A673 (cell line): ENCODE measurements at regions not wholly inside any gene's neighbourhood (a gene's known extent, or its start where the extent isn't known, plus 50 kb on each side); places are given as distances from the start of the nearest gene placed in this dataset.

ENCODE experiments used
- BruUV-seq: library from RNA; stranded (reverse); fragments of 400-500 nt; replicated peaks from 2 replicates; lab custom pipeline; 2021; lab: Mats Ljungman, UMichigan
- CTCF ChIA-PET: fragments of 300-600 bp; sonication (Branson Sonifier 250); formaldehyde crosslinking; loops from one replicate; lab custom pipeline; 2022; ENCODE audit warnings: antibody characterized with exemption; lab: Charles Lee
- POLR2A ChIA-PET: fragments of 300-600 bp; sonication (Branson Sonifier 250); formaldehyde crosslinking; loops from one replicate; lab custom pipeline; 2022; ENCODE audit warnings: antibody characterized with exemption; ENCODE audit not compliant: low non-redundant PET; lab: Charles Lee
- DNase-seq: peaks from one replicate; pipeline ENCODE4 v3.0.0-alpha.2; 2015; ENCODE audit warnings: low spot score
- H3K27ac ChIP-seq: fragments of 200-600 bp; sonication (generic); 2 replicates; pipeline ENCODE4 v1.5.1; 2016; ENCODE audit warnings: mixed run types, low read depth, mild to moderate bottlenecking, mixed read lengths, antibody characterized with exemption, low read length; ENCODE audit not compliant: poor library complexity, severe bottlenecking
- H3K27me3 ChIP-seq: fragments of 200-600 bp; sonication (generic); replicated peaks from 2 replicates; pipeline ENCODE4 v1.6.1; 2017; ENCODE audit warnings: mixed run types, low read depth, mild to moderate bottlenecking, mixed read lengths, antibody characterized with exemption, low read length; ENCODE audit not compliant: insufficient read depth, poor library complexity
- H3K36me3 ChIP-seq: fragments of 200-600 bp; sonication (generic); 2 replicates; pipeline ENCODE4 v1.6.1; 2016; ENCODE audit warnings: mixed run types, mild to moderate bottlenecking, mixed read lengths, antibody characterized with exemption, low read length; ENCODE audit not compliant: insufficient read depth, poor library complexity, severe bottlenecking
- H3K4me1 ChIP-seq: fragments of 200-600 bp; sonication (generic); 2 replicates; pipeline ENCODE4 v1.6.1; 2017; ENCODE audit warnings: mixed run types, mild to moderate bottlenecking, mixed read lengths, antibody characterized with exemption, low read length; ENCODE audit not compliant: insufficient read depth, poor library complexity, severe bottlenecking
- H3K4me3 ChIP-seq: fragments of 200-600 bp; sonication (generic); 2 replicates; pipeline ENCODE4 v1.5.1; 2016; ENCODE audit warnings: low read depth, mixed run types, mild to moderate bottlenecking, mixed read lengths, low read length; ENCODE audit not compliant: poor library complexity, severe bottlenecking
- H3K9me3 ChIP-seq: fragments of 200-600 bp; sonication (generic); 2 replicates; pipeline ENCODE4 v1.6.1; 2016; ENCODE audit warnings: mixed run types, low read depth, mild to moderate bottlenecking, mixed read lengths, antibody characterized with exemption, low read length; ENCODE audit not compliant: poor library complexity, severe bottlenecking
- EZH2 ChIP-seq: fragments of 200-600 bp; sonication (generic); IDR thresholded peaks from 2 replicates; pipeline ENCODE4 v1.6.1; 2017; ENCODE audit warnings: borderline replicate concordance, low read depth, mild to moderate bottlenecking, mixed read lengths, antibody characterized with exemption, low read length; ENCODE audit not compliant: poor library complexity, severe bottlenecking
- intact Hi-C: fragments of 100-400 bp; cut with micrococcal nuclease; formaldehyde crosslinking; loops from one replicate; pipeline ENCODE4 v1.10.0; 2022; ENCODE audit not compliant: unreplicated experiment
- TF ChIP-seq, protein P1 (sequence below): fragments of 300-800, 200-600 bp; sonication (generic); conservative IDR thresholded peaks from 2 replicates; pipeline ENCODE4 v1.5.1; 2017; ENCODE audit warnings: low read depth, mild to moderate bottlenecking, antibody characterized with exemption, low read length, moderate library complexity, mixed read lengths

DNA sequence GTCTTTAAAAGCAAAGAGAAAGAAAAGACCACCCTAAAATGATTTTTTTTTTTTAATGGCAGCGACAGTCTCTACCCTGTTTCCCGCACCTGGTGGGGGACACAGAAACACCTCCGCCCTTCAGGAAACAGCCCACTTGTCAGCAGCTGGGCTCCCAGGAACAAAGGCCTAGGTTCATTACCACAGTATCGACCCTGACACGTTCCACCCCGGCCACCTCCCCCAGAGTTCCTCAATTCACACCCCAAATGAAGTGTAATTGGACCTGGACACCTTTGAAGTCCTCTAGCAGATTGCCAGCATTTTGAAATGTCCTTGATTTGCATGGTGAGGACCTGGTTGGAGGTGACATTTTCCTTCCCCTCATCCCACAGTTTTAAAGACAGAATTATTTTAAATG is 175.0 kb upstream of the BCOR start:
- ChIA-PET POLR2A (no interaction called here), CTCF (no interaction called here)
- no peak for DNase-seq
- peaks cover 7% of the 10 kb centered on the region for H3K4me1 ChIP-seq
- no peaks in the 10 kb centered on the region for H3K27me3 ChIP-seq
- no peaks in the 10 kb centered on the region for H3K9me3 ChIP-seq
- H3K4me3 ChIP-seq = no peak overlapping the region
- BruUV-seq = no TSS peak
- H3K36me3 ChIP-seq = no peaks in the 10 kb centered on the region
- TF ChIP-seq, protein P1, sequence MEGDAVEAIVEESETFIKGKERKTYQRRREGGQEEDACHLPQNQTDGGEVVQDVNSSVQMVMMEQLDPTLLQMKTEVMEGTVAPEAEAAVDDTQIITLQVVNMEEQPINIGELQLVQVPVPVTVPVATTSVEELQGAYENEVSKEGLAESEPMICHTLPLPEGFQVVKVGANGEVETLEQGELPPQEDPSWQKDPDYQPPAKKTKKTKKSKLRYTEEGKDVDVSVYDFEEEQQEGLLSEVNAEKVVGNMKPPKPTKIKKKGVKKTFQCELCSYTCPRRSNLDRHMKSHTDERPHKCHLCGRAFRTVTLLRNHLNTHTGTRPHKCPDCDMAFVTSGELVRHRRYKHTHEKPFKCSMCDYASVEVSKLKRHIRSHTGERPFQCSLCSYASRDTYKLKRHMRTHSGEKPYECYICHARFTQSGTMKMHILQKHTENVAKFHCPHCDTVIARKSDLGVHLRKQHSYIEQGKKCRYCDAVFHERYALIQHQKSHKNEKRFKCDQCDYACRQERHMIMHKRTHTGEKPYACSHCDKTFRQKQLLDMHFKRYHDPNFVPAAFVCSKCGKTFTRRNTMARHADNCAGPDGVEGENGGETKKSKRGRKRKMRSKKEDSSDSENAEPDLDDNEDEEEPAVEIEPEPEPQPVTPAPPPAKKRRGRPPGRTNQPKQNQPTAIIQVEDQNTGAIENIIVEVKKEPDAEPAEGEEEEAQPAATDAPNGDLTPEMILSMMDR = no peak
- no peak overlapping the region for H3K27ac ChIP-seq
- intact Hi-C loops = no loop called here

DNA sequence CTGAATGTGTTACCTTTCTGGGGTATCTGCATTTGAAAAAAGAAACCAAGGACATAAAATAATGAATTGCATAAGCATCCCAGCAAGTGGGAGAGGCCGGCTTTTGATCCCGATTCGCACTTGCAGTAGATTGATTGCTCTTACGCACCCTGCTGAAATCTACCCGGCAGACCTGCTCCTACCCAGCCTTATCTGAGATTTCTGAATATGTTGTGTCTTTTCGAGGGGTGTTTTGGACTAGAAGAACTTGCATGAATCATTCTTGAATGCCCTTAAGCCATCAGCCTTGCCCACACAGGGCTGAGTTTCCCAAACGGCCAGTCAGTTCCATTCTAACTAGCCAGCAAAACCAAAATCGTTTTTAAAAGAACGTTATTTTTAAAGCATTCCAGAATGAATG is 174.4 kb upstream of the BCOR start:
- no peak for DNase-seq
- intact Hi-C loops = no loop called here
- no peak for TF ChIP-seq EZH2
- TF ChIP-seq, protein P1 = no peak
- POLR2A ChIA-PET = no interaction called here
- no peaks in the 10 kb centered on the region for H3K36me3 ChIP-seq
- H3K27ac ChIP-seq = no peak overlapping the region
- peaks cover 13% of the 10 kb centered on the region for H3K4me1 ChIP-seq
- no peaks in the 10 kb centered on the region for H3K27me3 ChIP-seq
- BruUV-seq = no TSS peak
- no peak overlapping the region for H3K4me3 ChIP-seq
- no peaks in the 10 kb centered on the region for H3K9me3 ChIP-seq
- CTCF ChIA-PET = no interaction called here

- DNase-seq = no peak
- H3K27ac ChIP-seq = no peak overlapping the region
- H3K4me1 ChIP-seq = peaks cover 17% of the 10 kb centered on the region
- no peaks in the 10 kb centered on the region for H3K9me3 ChIP-seq
- H3K36me3 ChIP-seq = no peaks in the 10 kb centered on the region
- TF ChIP-seq, protein P1 = no peak
- no peak for TF ChIP-seq EZH2
- H3K27me3 ChIP-seq = no peaks in the 10 kb centered on the region
- no peak overlapping the region for H3K4me3 ChIP-seq
- intact Hi-C loops = loop anchor here (5.0 to 10.0 kb wide), 3 partner anchors 163 to 453 kb away; no protein-coding TSS in a partner anchor
- no TSS peak for BruUV-seq
- ChIA-PET POLR2A (no interaction called here), CTCF (no interaction called here)
These were observed 170.4 kb upstream of the BCOR start for GRCh38 chrX:40268188-40268520.
